ENCODE measurements at regions not wholly inside any gene's neighbourhood (a gene's known extent, or its start where the extent isn't known, plus 50 kb on each side); places are given as distances from the start of the nearest gene placed in this dataset.

DNA sequence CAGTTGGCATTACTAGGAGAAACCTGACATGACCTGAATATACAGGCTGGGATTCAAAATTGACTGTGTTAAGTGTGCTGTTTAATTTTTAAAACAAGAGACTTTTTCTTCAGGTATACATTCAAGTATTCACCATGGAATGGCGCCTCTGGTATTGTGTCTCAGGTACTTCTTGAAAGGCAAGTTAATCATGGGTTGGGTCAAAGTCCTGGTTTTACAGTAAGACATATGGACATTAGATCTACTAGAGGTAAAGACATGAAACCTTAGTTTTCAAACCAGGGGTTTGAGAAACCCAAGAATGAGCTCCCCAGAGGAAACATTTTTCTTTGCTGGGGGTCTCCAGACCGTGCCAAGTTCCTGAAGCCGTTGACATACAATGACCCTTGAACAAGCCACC, 232.4 kb downstream of the SAMD5 start:
- WGBS, 2 experiments (ENCODE audit: extremely low coverage in 2 of 2, insufficient read length in 1 of 2), result no CpG with 5 or more reads among the region's 3 CpGs
- DNase-seq (no peak), ATAC-seq (ENCODE audit: low read depth) (no peak)
- no peak overlapping the region for H2AFZ ChIP-seq (replicated peaks; ENCODE audit: low read length, poor library complexity)
- no peaks in the 10 kb centered on the region for H4K20me1 ChIP-seq (ENCODE audit: insufficient read depth, low read length)
- H2BK15ac ChIP-seq (ENCODE audit: low read depth, low read length), result no peak overlapping the region
- H2BK5ac ChIP-seq (ENCODE audit: low read depth, low read length, poor library complexity, severe bottlenecking), result no peak overlapping the region
- no TSS peak for BruUV-seq (replicated peaks)
- H3K27ac ChIP-seq (ENCODE audit: insufficient read depth, low read length), result no peak overlapping the region
- in situ Hi-C loops (cut with MboI; ENCODE audit: low sequenced_read_pairs), result no loop called here
- H4K5ac ChIP-seq (ENCODE audit: low read depth, low read length), result no peak overlapping the region
- H3K36me3 ChIP-seq (ENCODE audit: control insufficient read depth, insufficient read depth, low read length), result no peaks in the 10 kb centered on the region
- no peak overlapping the region for H4K8ac ChIP-seq (ENCODE audit: low read depth in 2 of 2, low read length in 2 of 2)
- H4K91ac ChIP-seq (ENCODE audit: insufficient read depth, low read depth, low read length), result no peak overlapping the region
- no peak overlapping the region for H3K56ac ChIP-seq (ENCODE audit: extremely low read depth, insufficient read depth, low read length)
- H3K27me3 ChIP-seq (ENCODE audit: control insufficient read depth, insufficient read depth, low read length), result no peaks in the 10 kb centered on the region; the same call in 1 of the 2 replicates
- no peak overlapping the region for H3K14ac ChIP-seq (replicated peaks; ENCODE audit: low read depth, low read length)
- no peak overlapping the region for H3K4ac ChIP-seq (ENCODE audit: low read depth, low read length)
- H3K4me1 ChIP-seq (ENCODE audit: control insufficient read depth, insufficient read depth, low read length), result peaks cover 2% of the 10 kb centered on the region; the same call in 1 of the 2 replicates
- H3K79me1 ChIP-seq (ENCODE audit: low read depth in 1 of 2, low read length in 2 of 2), result no peaks in the 10 kb centered on the region
- no peaks in the 10 kb centered on the region for H3K9me1 ChIP-seq (ENCODE audit: insufficient read depth, low read length)
- H3K23ac ChIP-seq (ENCODE audit: low read depth, low read length), result no peak overlapping the region
- CTCF ChIA-PET, result no interaction called here
- no peak overlapping the region for H3K4me2 ChIP-seq (ENCODE audit: low read depth, low read length)
- intact Hi-C loops (cut with micrococcal nuclease), result no loop called here
- no peak overlapping the region for H3K4me3 ChIP-seq (ENCODE audit: insufficient read depth, low read depth, low read length)
- H2BK20ac ChIP-seq (ENCODE audit: low read depth, low read length), result no peak overlapping the region
- dilution Hi-C loops (cut with HindIII; ENCODE audit: low sequenced_read_pairs, unreplicated experiment), result no loop called here
- TF ChIP-seq POLR2A (IDR thresholded peaks at IDR 0.05; ENCODE audit: low read depth, low read length) (no peak), SMC3 (IDR thresholded peaks at IDR 0.05; ENCODE audit: low read depth, low read length) (no peak), FOS (IDR thresholded peaks at IDR 0.05; ENCODE audit: low read depth, low read length) (no peak), CHD1 (IDR thresholded peaks at IDR 0.05; ENCODE audit: low read depth, low read length) (no peak), RAD21 (IDR thresholded peaks at IDR 0.05; ENCODE audit: low read length) (no peak), RFX5 (IDR thresholded peaks at IDR 0.05; ENCODE audit: low read depth, low read length) (no peak), CEBPB (IDR thresholded peaks at IDR 0.05; ENCODE audit: low read depth, low read length) (no peak), MXI1 (IDR thresholded peaks at IDR 0.05; ENCODE audit: borderline replicate concordance, low read depth, low read length) (no peak)
- TF ChIP-seq, protein P1, sequence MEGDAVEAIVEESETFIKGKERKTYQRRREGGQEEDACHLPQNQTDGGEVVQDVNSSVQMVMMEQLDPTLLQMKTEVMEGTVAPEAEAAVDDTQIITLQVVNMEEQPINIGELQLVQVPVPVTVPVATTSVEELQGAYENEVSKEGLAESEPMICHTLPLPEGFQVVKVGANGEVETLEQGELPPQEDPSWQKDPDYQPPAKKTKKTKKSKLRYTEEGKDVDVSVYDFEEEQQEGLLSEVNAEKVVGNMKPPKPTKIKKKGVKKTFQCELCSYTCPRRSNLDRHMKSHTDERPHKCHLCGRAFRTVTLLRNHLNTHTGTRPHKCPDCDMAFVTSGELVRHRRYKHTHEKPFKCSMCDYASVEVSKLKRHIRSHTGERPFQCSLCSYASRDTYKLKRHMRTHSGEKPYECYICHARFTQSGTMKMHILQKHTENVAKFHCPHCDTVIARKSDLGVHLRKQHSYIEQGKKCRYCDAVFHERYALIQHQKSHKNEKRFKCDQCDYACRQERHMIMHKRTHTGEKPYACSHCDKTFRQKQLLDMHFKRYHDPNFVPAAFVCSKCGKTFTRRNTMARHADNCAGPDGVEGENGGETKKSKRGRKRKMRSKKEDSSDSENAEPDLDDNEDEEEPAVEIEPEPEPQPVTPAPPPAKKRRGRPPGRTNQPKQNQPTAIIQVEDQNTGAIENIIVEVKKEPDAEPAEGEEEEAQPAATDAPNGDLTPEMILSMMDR (conservative IDR thresholded peaks at IDR 0.05; ENCODE audit: low read depth, low read length), result no peak
- TF ChIP-seq, protein P2, sequence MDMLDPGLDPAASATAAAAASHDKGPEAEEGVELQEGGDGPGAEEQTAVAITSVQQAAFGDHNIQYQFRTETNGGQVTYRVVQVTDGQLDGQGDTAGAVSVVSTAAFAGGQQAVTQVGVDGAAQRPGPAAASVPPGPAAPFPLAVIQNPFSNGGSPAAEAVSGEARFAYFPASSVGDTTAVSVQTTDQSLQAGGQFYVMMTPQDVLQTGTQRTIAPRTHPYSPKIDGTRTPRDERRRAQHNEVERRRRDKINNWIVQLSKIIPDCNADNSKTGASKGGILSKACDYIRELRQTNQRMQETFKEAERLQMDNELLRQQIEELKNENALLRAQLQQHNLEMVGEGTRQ (IDR thresholded peaks at IDR 0.05; ENCODE audit: low read depth, low read length), result no peak
- POLR2A ChIA-PET (ENCODE audit: unreplicated experiment), result interaction anchor here (0.5 kb wide), 1 partner anchor 29 kb away, joined by 3 read pairs; no protein-coding TSS in a partner anchor
- H2AK9ac ChIP-seq (replicated peaks; ENCODE audit: low read depth, low read length, poor library complexity), result no peak overlapping the region
- H2BK120ac ChIP-seq (ENCODE audit: low read depth, low read length), result no peak overlapping the region
- H3K9me3 ChIP-seq (ENCODE audit: control insufficient read depth, insufficient read depth, low read length), result no peaks in the 10 kb centered on the region
- H3K18ac ChIP-seq (ENCODE audit: low read depth, low read length), result no peak overlapping the region
- H3K9ac ChIP-seq (ENCODE audit: low read depth, low read length), result no peak overlapping the region
- no peak overlapping the region for H2AK5ac ChIP-seq (ENCODE audit: low read depth, low read length)

Measured in IMR-90 (cell line).